BLaER1 treated with 17β-estradiol and CSF1 and Interleukin-3, amounts not matched to agents 10 nM and 100 nM (cell line): ENCODE measurements at regions not wholly inside any gene's neighbourhood (a gene's known extent, or its start where the extent isn't known, plus 50 kb on each side); places are given as distances from the start of the nearest gene placed in this dataset.

Source experiments
- H3K27ac ChIP-seq, 11 experiments: shearing (Covaris generic); formaldehyde crosslinking; 2 replicates each; pipeline ENCODE4 v1.8.1; 2022
- H3K27me3 ChIP-seq, 11 experiments: shearing (Covaris generic); formaldehyde crosslinking; 2 replicates each; pipeline ENCODE4 v1.8.1; 2022
- H3K36me3 ChIP-seq, 11 experiments: shearing (Covaris generic); formaldehyde crosslinking; 2 replicates each; pipeline ENCODE4 v1.8.1; 2022
- H3K4me1 ChIP-seq, 10 experiments: shearing (Covaris generic); formaldehyde crosslinking; 2 replicates each; pipeline ENCODE4 v1.8.1; 2022
- H3K4me2 ChIP-seq, 11 experiments: shearing (Covaris generic); formaldehyde crosslinking; 2 replicates each; pipeline ENCODE4 v1.8.1; 2022
- H3K4me3 ChIP-seq, 10 experiments: shearing (Covaris generic); formaldehyde crosslinking; 2 replicates each; pipeline ENCODE4 v1.8.1; 2022
- H3K9ac ChIP-seq, 11 experiments: shearing (Covaris generic); formaldehyde crosslinking; 2 replicates each; pipeline ENCODE4 v1.8.1; 2022
- H3K9me3 ChIP-seq, 11 experiments: shearing (Covaris generic); formaldehyde crosslinking; replicated peaks in 1 of 11; 2 replicates each; pipeline ENCODE4 v1.8.1; 2022
- H4K20me1 ChIP-seq, 11 experiments: shearing (Covaris generic); formaldehyde crosslinking; 2 replicates each; pipeline ENCODE4 v1.8.1; 2022
- Cebpa-rat ChIP-seq, 11 experiments: shearing (Covaris generic); IDR thresholded peaks; 2 replicates each; pipeline ENCODE4 v1.8.1; 2022

- Histone ChIP-seq H3K27me3 (peaks cover 0 to 16% (median 0%) of the 10 kb centered on the region in 11 experiments; a peak in 8 of 22 replicates), H3K4me1 (peaks cover 0 to 58% (median 49%) of the 10 kb centered on the region in 10 experiments; a peak in 18 of 20 replicates), H3K9ac (no peak overlapping the region), H3K27ac (peak overlapping the region in 1 of 11 experiments; percentile 12; a peak in 1 of 22 replicates), H3K4me2 (peak overlapping the region in 8 of 11 experiments; percentile 21 to 61 (median 50); a peak in 15 of 22 replicates), H3K36me3 (peaks cover 0 to 3% (median 0%) of the 10 kb centered on the region in 11 experiments; a peak in 1 of 22 replicates), H3K4me3 (no peak overlapping the region), H3K9me3 (peaks cover 28 to 41% (median 37%) of the 10 kb centered on the region in 11 experiments), H4K20me1 (no peaks in the 10 kb centered on the region)
- TF ChIP-seq Cebpa-rat (IDR thresholded peaks at IDR 0.05): no peak
Observed at GRCh38 chr2:858646-859045, 92.0 kb upstream of the SNTG2 start.

- Histone ChIP-seq H3K4me2 (peak overlapping the region in 9 of 11 experiments; percentile 6 to 61 (median 44); a peak in 18 of 22 replicates), H3K4me1 (peaks cover 0 to 63% (median 48%) of the 10 kb centered on the region in 10 experiments; a peak in 18 of 20 replicates), H3K4me3 (no peak overlapping the region), H4K20me1 (no peaks in the 10 kb centered on the region), H3K9ac (no peak overlapping the region), H3K27me3 (peaks cover 0 to 16% (median 0%) of the 10 kb centered on the region in 11 experiments; a peak in 8 of 22 replicates), H3K27ac (no peak overlapping the region; a peak in 1 of 22 replicates), H3K9me3 (peaks cover 28 to 48% (median 41%) of the 10 kb centered on the region in 11 experiments), H3K36me3 (peaks cover 0 to 3% (median 0%) of the 10 kb centered on the region in 11 experiments; a peak in 1 of 22 replicates)
- no peak for TF ChIP-seq Cebpa-rat (IDR thresholded peaks at IDR 0.05)
Observed at GRCh38 chr2:857937-858336, 92.7 kb upstream of the SNTG2 start.

- H4K20me1 ChIP-seq: no peaks in the 10 kb centered on the region
- no peak for TF ChIP-seq Cebpa-rat (IDR thresholded peaks at IDR 0.05)
- H3K36me3 ChIP-seq: peaks cover 0 to 3% (median 0%) of the 10 kb centered on the region in 11 experiments; a peak in 1 of 22 replicates
- no peak overlapping the region for H3K27ac ChIP-seq
- H3K4me2 ChIP-seq: peak overlapping the region in 9 of 11 experiments; percentile 6 to 61 (median 44); a peak in 15 of 22 replicates
- no peak overlapping the region for H3K9ac ChIP-seq
- no peak overlapping the region for H3K4me3 ChIP-seq
- H3K9me3 ChIP-seq: peaks cover 28 to 53% (median 41%) of the 10 kb centered on the region in 11 experiments
- H3K4me1 ChIP-seq: peaks cover 0 to 55% (median 44%) of the 10 kb centered on the region in 10 experiments; a peak in 18 of 20 replicates
- peaks cover 0 to 9% (median 0%) of the 10 kb centered on the region in 11 experiments; a peak in 8 of 22 replicates for H3K27me3 ChIP-seq
Observed at GRCh38 chr2:857081-857480, 93.6 kb upstream of the SNTG2 start.

- no peaks in the 10 kb centered on the region for H4K20me1 ChIP-seq
- peaks cover 28 to 53% (median 41%) of the 10 kb centered on the region in 11 experiments for H3K9me3 ChIP-seq
- H3K4me2 ChIP-seq: peak overlapping the region in 3 of 11 experiments; percentile 9 to 55 (median 10); a peak in 2 of 22 replicates
- H3K4me3 ChIP-seq: no peak overlapping the region
- no peak for TF ChIP-seq Cebpa-rat (IDR thresholded peaks at IDR 0.05)
- H3K27ac ChIP-seq: no peak overlapping the region
- peaks cover 0 to 3% (median 0%) of the 10 kb centered on the region in 11 experiments; a peak in 4 of 22 replicates for H3K27me3 ChIP-seq
- H3K9ac ChIP-seq: no peak overlapping the region
- peaks cover 0 to 3% (median 0%) of the 10 kb centered on the region in 11 experiments; a peak in 1 of 22 replicates for H3K36me3 ChIP-seq
- peaks cover 0 to 49% (median 38%) of the 10 kb centered on the region in 10 experiments; a peak in 18 of 20 replicates for H3K4me1 ChIP-seq
Observed at GRCh38 chr2:856456-856855, 94.2 kb upstream of the SNTG2 start.

- peak overlapping the region in 3 of 11 experiments; percentile 63 to 73 (median 69); a peak in 5 of 22 replicates for H3K27ac ChIP-seq
- no peak for TF ChIP-seq Cebpa-rat (IDR thresholded peaks at IDR 0.05)
- H4K20me1 ChIP-seq: no peaks in the 10 kb centered on the region
- no peaks in the 10 kb centered on the region for H3K27me3 ChIP-seq
- H3K4me2 ChIP-seq: peak overlapping the region in 2 of 11 experiments; percentile 10 to 67; a peak in 3 of 22 replicates
- no peak overlapping the region for H3K9ac ChIP-seq
- H3K36me3 ChIP-seq: peaks cover 0 to 3% (median 0%) of the 10 kb centered on the region in 11 experiments; a peak in 1 of 22 replicates
- H3K9me3 ChIP-seq: peaks cover 28 to 53% (median 41%) of the 10 kb centered on the region in 11 experiments
- H3K4me1 ChIP-seq: peaks cover 0 to 46% (median 36%) of the 10 kb centered on the region in 10 experiments; a peak in 18 of 20 replicates
- no peak overlapping the region for H3K4me3 ChIP-seq
Observed at GRCh38 chr2:856041-856440, 94.6 kb upstream of the SNTG2 start.

GRCh38 chr2:855177-855576, 95.5 kb upstream of the SNTG2 start:
- Histone ChIP-seq H3K4me3 (peak overlapping the region in 7 of 10 experiments; percentile 15 to 45 (median 36); a peak in 11 of 20 replicates), H3K4me1 (peaks cover 0 to 46% (median 36%) of the 10 kb centered on the region in 10 experiments; a peak in 18 of 20 replicates)
- TF ChIP-seq Cebpa-rat (IDR thresholded peaks at IDR 0.05): peak in 3 of 11 experiments; percentile 20 to 59 (median 48); a peak in 3 of 22 replicates

GRCh38 chr2:854460-854859, 96.2 kb upstream of the SNTG2 start:
- Histone ChIP-seq H3K27me3 (no peaks in the 10 kb centered on the region), H3K9me3 (peaks cover 28 to 53% (median 41%) of the 10 kb centered on the region in 11 experiments), H3K27ac (peak overlapping the region in 5 of 11 experiments; percentile 63 to 77 (median 73); a peak in 10 of 22 replicates), H3K36me3 (peaks cover 0 to 3% (median 0%) of the 10 kb centered on the region in 11 experiments; a peak in 1 of 22 replicates), H3K4me3 (peak overlapping the region in 4 of 10 experiments; percentile 36 to 45 (median 44); a peak in 4 of 20 replicates), H3K4me1 (peaks cover 0 to 46% (median 36%) of the 10 kb centered on the region in 10 experiments; a peak in 18 of 20 replicates), H4K20me1 (no peaks in the 10 kb centered on the region), H3K9ac (no peak overlapping the region), H3K4me2 (peak overlapping the region in 6 of 11 experiments; percentile 36 to 80 (median 54); a peak in 5 of 22 replicates)
- TF ChIP-seq Cebpa-rat (IDR thresholded peaks at IDR 0.05): no peak

More at GRCh38 chr2:855177-855576, 95.5 kb upstream of the SNTG2 start:
- Histone ChIP-seq H3K9ac (peak overlapping the region in 3 of 11 experiments; percentile 1 to 37 (median 16); a peak in 4 of 22 replicates), H4K20me1 (no peaks in the 10 kb centered on the region), H3K27ac (peak overlapping the region in 9 of 11 experiments; percentile 34 to 77 (median 64); a peak in 17 of 22 replicates), H3K9me3 (peaks cover 28 to 53% (median 41%) of the 10 kb centered on the region in 11 experiments), H3K27me3 (no peaks in the 10 kb centered on the region), H3K4me2 (peak overlapping the region; percentile 36 to 80 (median 57)), H3K36me3 (peaks cover 0 to 3% (median 0%) of the 10 kb centered on the region in 11 experiments; a peak in 1 of 22 replicates)

- Histone ChIP-seq H3K9ac (no peak overlapping the region), H3K27me3 (no peaks in the 10 kb centered on the region), H3K36me3 (peaks cover 0 to 3% (median 0%) of the 10 kb centered on the region in 11 experiments; a peak in 1 of 22 replicates), H3K4me2 (peak overlapping the region in 3 of 11 experiments; percentile 2 to 3 (median 3); a peak in 3 of 22 replicates), H3K9me3 (peaks cover 28 to 53% (median 41%) of the 10 kb centered on the region in 11 experiments), H3K27ac (peak overlapping the region in 1 of 11 experiments; percentile 69; a peak in 2 of 22 replicates), H4K20me1 (no peaks in the 10 kb centered on the region), H3K4me3 (no peak overlapping the region), H3K4me1 (peaks cover 0 to 40% (median 31%) of the 10 kb centered on the region in 10 experiments; a peak in 18 of 20 replicates)
- no peak for TF ChIP-seq Cebpa-rat (IDR thresholded peaks at IDR 0.05)
Observed at GRCh38 chr2:853203-853870, 97.3 kb upstream of the SNTG2 start.
